ENCODE measurements at regions not wholly inside any gene's neighbourhood (a gene's known extent, or its start where the extent isn't known, plus 50 kb on each side); places are given as distances from the start of the nearest gene placed in this dataset.

GRCh38 chr3:144629381-144629780 lies 657.8 kb downstream of the DIPK2A start:
- DNase-seq (ENCODE audit: extremely low spot score) = no peak
- POLR2A ChIA-PET = no interaction called here
- CTCF ChIA-PET = no interaction called here
- TF ChIP-seq CTCF (IDR thresholded peaks at IDR 0.05; ENCODE audit: control extremely low read depth, extremely low read depth, low read depth, missing control alignments) = no peak

- no peak for DNase-seq (ENCODE audit: extremely low spot score)
- ChIA-PET CTCF (interaction anchor here (1.1 to 1.8 kb wide), 2 partner anchors 8 to 9 kb away, joined by 3 to 8 read pairs; no protein-coding TSS in a partner anchor), POLR2A (no interaction called here)
- no peak for TF ChIP-seq CTCF (IDR thresholded peaks at IDR 0.05; ENCODE audit: control extremely low read depth, extremely low read depth, low read depth, missing control alignments)
Measured at GRCh38 chr3:144636833-144637232, 665.2 kb downstream of the DIPK2A start.

GRCh38 chr3:144638009-144638408 lies 666.4 kb downstream of the DIPK2A start:
- POLR2A ChIA-PET = no interaction called here
- TF ChIP-seq CTCF (IDR thresholded peaks at IDR 0.05; ENCODE audit: control extremely low read depth, extremely low read depth, low read depth, missing control alignments) = no peak
- no peak for DNase-seq (ENCODE audit: extremely low spot score)
- CTCF ChIA-PET = interaction anchor here (1.8 kb wide), 1 partner anchor 10 kb away, joined by 8 read pairs; no protein-coding TSS in a partner anchor

GRCh38 chr3:144643771-144644198 lies 672.2 kb downstream of the DIPK2A start:
- ChIA-PET POLR2A (no interaction called here), CTCF (no interaction called here)
- DNase-seq (ENCODE audit: extremely low spot score) = no peak
- TF ChIP-seq CTCF (IDR thresholded peaks at IDR 0.05; ENCODE audit: control extremely low read depth, extremely low read depth, low read depth, missing control alignments) = no peak

- DNase-seq (ENCODE audit: extremely low spot score) = no peak
- ChIA-PET POLR2A (no interaction called here), CTCF (interaction anchor here (1.1 kb wide), 1 partner anchor 9 kb away, joined by 3 read pairs; no protein-coding TSS in a partner anchor)
- no peak for TF ChIP-seq CTCF (IDR thresholded peaks at IDR 0.05; ENCODE audit: control extremely low read depth, extremely low read depth, low read depth, missing control alignments)
Measured at GRCh38 chr3:144645300-144645699, 673.7 kb downstream of the DIPK2A start.

DNA sequence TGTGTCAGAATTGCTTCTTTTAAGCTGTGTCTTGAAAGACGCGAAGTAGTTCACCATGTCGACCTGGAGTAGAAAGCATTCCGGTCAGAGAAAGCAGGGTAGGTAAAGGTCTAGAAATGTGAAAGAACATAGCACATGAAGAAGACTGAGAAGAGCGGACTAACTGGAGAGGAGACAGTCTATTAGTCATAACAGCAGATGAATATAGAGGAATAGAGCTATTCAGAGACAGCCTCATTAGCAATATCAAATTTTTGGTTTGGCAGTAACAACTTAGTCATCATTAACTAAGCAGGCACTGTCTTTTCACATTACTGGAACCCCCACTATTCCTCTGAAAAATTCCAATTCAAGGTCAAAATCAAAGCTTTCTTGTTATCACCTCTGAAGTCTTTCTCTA lies 678.8 kb downstream of the DIPK2A start:
- DNase-seq (ENCODE audit: extremely low spot score) = no peak
- POLR2A ChIA-PET = no interaction called here
- CTCF ChIA-PET = no interaction called here
- no peak for TF ChIP-seq CTCF (IDR thresholded peaks at IDR 0.05; ENCODE audit: control extremely low read depth, extremely low read depth, low read depth, missing control alignments)

GRCh38 chr3:144652573-144652972 lies 681.0 kb downstream of the DIPK2A start:
- no peak for DNase-seq (ENCODE audit: extremely low spot score)
- no peak for TF ChIP-seq CTCF (IDR thresholded peaks at IDR 0.05; ENCODE audit: control extremely low read depth, extremely low read depth, low read depth, missing control alignments)

More at GRCh38 chr3:144652573-144652972, 681.0 kb downstream of the DIPK2A start:
- ChIA-PET POLR2A (no interaction called here), CTCF (no interaction called here)

Measured in GM10248 (cell line).